HG03378 (cell line): ENCODE measurements at regions not wholly inside any gene's neighbourhood (a gene's known extent, or its start where the extent isn't known, plus 50 kb on each side); places are given as distances from the start of the nearest gene placed in this dataset.
"Not testable (repeated sequence)": the region's sequence is repeated elsewhere in the genome, so short reads cannot be mapped to it uniquely, and the experiment has no call there.

Experiments used
- ATAC-seq: cut with Tn5 transposase; IDR thresholded peaks from one replicate; pipeline ENCODE4 v1.9.1; 2021; ENCODE audit warnings: mild to moderate bottlenecking, moderate library complexity; ENCODE audit not compliant: unreplicated experiment

DNA sequence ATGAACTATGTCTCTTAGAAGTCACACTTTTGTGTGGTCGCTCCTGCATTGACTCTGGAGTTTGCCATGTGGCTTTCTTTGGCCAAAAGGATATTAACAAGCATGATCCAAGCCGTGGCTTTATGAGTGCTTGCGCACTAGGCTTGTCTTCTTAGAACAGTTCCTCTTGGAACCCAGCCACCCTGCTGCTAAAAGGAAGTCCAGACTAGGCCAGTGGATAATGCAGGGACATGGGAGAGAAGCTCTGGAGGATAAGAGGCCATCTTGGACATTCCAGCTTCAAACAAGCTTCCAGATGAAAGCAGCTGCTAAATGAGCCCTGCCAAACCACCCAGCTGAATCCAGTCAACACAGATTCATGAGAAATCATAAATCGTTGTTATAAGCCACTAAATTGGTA lies 346.4 kb downstream of the CDC5L start:
- ATAC-seq: no peak

DNA sequence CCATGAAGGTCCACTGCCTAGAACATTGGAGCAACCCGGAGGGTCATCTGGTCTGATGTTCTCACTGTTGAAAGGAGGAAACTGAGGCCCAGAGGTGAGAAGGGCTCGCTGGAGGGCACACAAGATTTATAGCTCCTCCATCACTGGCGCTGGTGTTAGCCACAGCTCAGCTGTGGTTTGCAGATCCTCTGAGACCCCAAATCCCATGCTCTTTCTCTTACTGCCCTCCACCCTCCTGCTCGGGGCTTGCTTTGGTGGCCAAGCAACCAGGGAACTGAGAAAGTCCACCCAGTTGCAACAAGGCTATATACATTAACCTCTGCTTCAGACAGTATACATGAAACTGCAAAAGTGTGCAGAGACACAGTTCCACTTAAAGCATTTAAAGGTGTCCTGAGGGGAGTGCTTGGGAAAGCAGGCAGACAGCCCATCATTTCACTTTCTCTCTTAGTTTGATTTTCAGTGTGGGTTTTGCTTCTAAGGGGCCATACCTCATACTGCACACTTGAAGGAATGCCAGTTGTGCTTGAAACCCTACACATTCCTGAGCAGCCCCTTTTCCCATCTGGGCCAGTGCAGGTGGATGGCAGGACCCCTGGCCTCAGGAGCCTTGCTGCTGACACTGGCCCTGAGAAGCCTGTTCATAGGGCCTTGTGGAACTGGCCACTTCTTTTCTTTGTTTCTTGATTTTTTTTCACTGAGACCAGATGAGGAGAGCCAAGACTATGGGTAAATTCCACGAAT lies 347.6 kb downstream of the CDC5L start:
- ATAC-seq: no peak

DNA sequence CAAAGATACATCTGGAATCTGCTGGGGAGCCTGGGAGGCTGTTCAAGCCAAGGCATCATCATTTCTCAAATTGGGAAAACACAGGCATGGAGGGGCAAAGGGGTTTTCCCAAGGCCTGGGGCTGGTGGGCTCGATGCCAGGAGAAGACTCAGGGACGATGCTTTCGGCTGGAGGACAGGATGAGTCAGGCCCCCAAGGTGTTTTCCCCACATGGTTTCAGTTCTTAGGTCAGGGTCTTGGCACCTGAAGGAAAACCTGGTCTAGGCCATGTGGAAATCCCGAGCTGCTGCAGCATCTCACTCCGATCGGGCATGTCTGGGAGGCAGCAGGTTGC lies 348.1 kb downstream of the CDC5L start:
- peak; percentile 52 for ATAC-seq

- ATAC-seq: no peak
These were observed 349.8 kb downstream of the CDC5L start for GRCh38 chr6:44737341-44737740.

GRCh38 chr6:44737829-44738528 lies 350.5 kb downstream of the CDC5L start:
- ATAC-seq: no peak

DNA sequence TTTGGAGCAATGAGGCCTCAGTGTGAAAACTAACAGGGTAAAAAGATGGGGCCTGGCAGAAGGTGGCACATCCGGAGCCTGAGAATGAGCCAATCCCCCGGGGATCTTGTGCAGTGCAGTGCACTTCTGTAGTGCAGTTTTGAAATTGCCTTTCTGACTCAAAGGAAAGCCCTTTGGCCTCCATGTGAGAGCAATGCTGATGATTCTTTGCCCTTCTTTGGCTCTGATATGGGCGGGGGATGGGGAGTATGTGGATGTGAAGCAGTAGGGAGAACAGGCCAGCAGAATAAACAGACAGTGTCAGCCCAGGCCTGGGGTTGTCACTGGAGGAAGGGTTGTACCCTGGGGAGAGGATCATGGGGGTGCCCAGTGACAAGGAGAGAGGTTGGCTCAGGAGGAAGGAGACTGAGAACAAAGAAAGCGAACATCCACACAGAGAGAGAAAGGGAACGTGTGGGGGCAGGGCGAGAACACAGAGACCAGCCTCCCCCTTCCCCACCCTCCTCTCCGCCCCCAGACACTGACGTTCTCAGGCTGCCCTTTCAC lies 351.2 kb downstream of the CDC5L start:
- ATAC-seq: peak; percentile 44

GRCh38 chr6:44739181-44739580 lies 351.7 kb downstream of the CDC5L start:
- ATAC-seq: no peak

- ATAC-seq: no peak
These were observed 353.1 kb downstream of the CDC5L start for GRCh38 chr6:44740566-44741120.

- ATAC-seq: no peak
These were observed 354.7 kb downstream of the CDC5L start for GRCh38 chr6:44742201-44742600.

- ATAC-seq: no peak
These were observed 355.4 kb downstream of the CDC5L start for GRCh38 chr6:44742828-44743372.

GRCh38 chr6:44760116-44760515 lies 372.6 kb downstream of the CDC5L start:
- not testable (repeated sequence) for ATAC-seq

GRCh38 chr6:44761046-44761445 lies 373.5 kb downstream of the CDC5L start:
- ATAC-seq: no peak

GRCh38 chr6:44762496-44762895 lies 375.0 kb downstream of the CDC5L start:
- no peak for ATAC-seq

GRCh38 chr6:44771647-44772415 lies 384.3 kb downstream of the CDC5L start:
- ATAC-seq: no peak

GRCh38 chr6:44772838-44773237 lies 385.3 kb downstream of the CDC5L start:
- ATAC-seq: no peak

DNA sequence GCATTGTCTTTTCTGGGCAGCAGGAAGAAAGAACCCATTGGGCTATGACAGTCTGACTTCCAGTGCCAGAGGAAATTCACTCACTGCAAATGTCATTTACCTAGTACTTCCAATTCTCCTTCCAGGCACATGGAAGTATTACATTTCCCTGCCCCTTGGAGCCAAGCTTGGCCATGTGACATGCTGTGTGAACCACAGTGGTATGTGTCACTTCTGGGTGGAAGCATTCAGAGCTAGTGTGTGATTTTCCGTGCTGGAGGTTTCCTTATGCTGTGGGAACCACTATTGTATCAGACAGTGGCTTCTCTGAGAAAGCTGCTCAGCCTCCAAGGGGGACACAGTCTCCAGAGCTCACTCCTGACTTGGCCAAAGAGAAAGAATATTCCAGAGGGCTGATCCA lies 387.6 kb downstream of the CDC5L start:
- no peak for ATAC-seq

- ATAC-seq: no peak
These were observed 388.8 kb downstream of the CDC5L start for GRCh38 chr6:44776344-44776743.

DNA sequence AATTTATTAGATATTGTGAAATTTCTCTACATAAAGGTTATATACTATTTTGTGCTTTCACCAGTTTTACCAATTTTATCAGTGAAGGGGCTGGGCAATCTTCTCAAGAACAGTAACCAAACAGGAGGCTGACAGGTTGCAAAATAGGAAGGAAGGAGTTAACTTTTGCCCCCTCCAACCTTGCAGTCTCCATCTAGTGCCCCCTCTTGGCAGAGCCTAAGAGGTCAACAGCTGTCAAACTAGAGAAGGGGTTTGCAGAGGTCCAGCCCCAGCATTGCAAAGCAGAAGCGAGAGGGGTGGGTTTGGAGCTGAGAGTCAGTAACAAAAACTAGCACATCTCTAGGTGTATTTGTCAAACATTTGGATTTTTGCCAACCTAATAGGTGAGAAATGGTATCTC lies 391.0 kb downstream of the CDC5L start:
- no peak for ATAC-seq
